ENCODE measurements at regions not wholly inside any gene's neighbourhood (a gene's known extent, or its start where the extent isn't known, plus 50 kb on each side); places are given as distances from the start of the nearest gene placed in this dataset.
A peak's percentile ranks its signal among the peaks of the same experiment; 100 is the strongest.

GRCh38 chr3:76495216-76495615 lies 544.7 kb upstream of the ROBO2 start:
- TF ChIP-seq CTCF (conservative IDR thresholded peaks at IDR 0.05; ENCODE audit: low read depth, low read length), result no peak
- H3K4me3 ChIP-seq (ENCODE audit: low read depth, low read length), result no peak overlapping the region
- peak; percentile 7 for DNase-seq (ENCODE audit: low read depth)

- no peak for TF ChIP-seq CTCF (conservative IDR thresholded peaks at IDR 0.05; ENCODE audit: low read depth, low read length)
- no peak overlapping the region for H3K4me3 ChIP-seq (ENCODE audit: low read depth, low read length)
- DNase-seq (ENCODE audit: low read depth), result peak; percentile 59
Measured at GRCh38 chr3:76497636-76498035, 542.3 kb upstream of the ROBO2 start.

- no peak for DNase-seq (ENCODE audit: low read depth)
- no peak overlapping the region for H3K4me3 ChIP-seq (ENCODE audit: low read depth, low read length)
- TF ChIP-seq CTCF (conservative IDR thresholded peaks at IDR 0.05; ENCODE audit: low read depth, low read length), result no peak
Measured at GRCh38 chr3:76500746-76501275, 539.1 kb upstream of the ROBO2 start.

DNA sequence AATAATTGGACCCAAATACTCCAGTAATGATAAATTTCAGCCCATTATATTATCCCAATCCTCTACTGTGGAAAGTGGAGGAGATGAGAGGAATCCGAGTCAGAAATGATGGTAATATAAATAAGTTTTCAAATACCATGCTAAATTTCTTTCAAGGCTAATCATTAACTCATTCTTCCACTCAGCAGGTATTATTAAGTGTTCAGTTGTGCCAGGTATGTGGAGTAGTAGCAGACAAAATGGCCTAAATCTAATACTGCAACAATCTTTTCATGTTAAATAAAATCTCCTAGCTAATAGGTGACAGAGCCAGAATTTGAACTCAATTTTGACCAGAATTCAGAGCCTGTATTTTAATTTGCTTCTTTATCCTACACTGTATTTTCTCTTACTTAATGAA lies 538.6 kb upstream of the ROBO2 start:
- no peak for TF ChIP-seq CTCF (conservative IDR thresholded peaks at IDR 0.05; ENCODE audit: low read depth, low read length)
- DNase-seq (ENCODE audit: low read depth), result no peak

GRCh38 chr3:76502076-76502475 lies 537.8 kb upstream of the ROBO2 start:
- no peak for TF ChIP-seq CTCF (conservative IDR thresholded peaks at IDR 0.05; ENCODE audit: low read depth, low read length)
- no peak for DNase-seq (ENCODE audit: low read depth)
- no peak overlapping the region for H3K4me3 ChIP-seq (ENCODE audit: low read depth, low read length)

More for the DNA sequence above, 538.6 kb upstream of the ROBO2 start:
- no peak overlapping the region for H3K4me3 ChIP-seq (ENCODE audit: low read depth, low read length)

DNA sequence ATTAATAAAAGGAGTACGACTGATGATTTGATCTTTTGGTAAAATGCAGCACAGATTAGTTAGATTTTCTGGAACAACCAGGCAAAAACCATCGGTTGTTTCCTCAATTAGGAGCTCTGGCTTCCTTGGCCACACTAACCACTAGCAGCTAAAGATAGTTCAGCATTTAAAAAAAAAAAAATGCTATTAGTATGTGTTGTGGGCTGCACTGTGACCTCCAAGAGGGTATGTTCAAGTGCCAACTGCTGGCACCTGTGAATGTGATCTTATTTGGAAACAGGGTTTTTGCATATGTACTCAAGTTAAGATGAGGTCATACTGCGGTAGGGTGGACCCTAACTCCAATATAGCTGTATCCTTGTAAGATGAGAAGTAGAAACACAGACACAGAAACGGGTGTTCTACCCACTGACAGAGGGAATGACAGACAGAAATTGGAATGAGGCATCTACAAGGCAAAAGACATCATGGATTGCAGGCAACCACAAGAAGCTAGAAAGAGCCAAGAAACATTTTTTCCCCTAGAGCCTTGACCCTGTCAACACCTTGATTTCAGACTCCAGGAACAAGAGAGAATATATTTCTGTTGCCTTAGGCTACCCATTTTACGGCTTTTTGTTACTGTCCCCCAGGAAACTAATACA lies 534.6 kb upstream of the ROBO2 start:
- no peak overlapping the region for H3K4me3 ChIP-seq (ENCODE audit: low read depth, low read length)
- DNase-seq (ENCODE audit: low read depth), result no peak
- no peak for TF ChIP-seq CTCF (conservative IDR thresholded peaks at IDR 0.05; ENCODE audit: low read depth, low read length)
